Left lung (tissue), 4 donors: ENCODE measurements at regions not wholly inside any gene's neighbourhood (a gene's known extent, or its start where the extent isn't known, plus 50 kb on each side); places are given as distances from the start of the nearest gene placed in this dataset.

Source experiments
- ATAC-seq: fragments of 200-7000 bp; cut with Tn5 transposase; one replicate; pipeline ENCODE4 v1.9.1; 2020; ENCODE audit warnings: moderate library complexity
- DNase-seq, 4 donors: peaks; one replicate each; pipeline ENCODE4 v3.0.0-alpha.2; 2013 to 2020
- H3K27ac ChIP-seq, 2 donors: fragments of 200-600 bp; sonication (generic) in 1 of 2; one replicate each; pipeline versions ENCODE4 v1.5.0 to v1.8.0; 2020 to 2021
- H3K27me3 ChIP-seq, 2 donors: fragments of 200-600 bp; sonication (generic) in 1 of 2; one replicate each; pipeline versions ENCODE4 v1.5.0 to v1.8.0; 2020 to 2021
- H3K36me3 ChIP-seq, 2 donors: fragments of 200-600 bp; sonication (generic) in 1 of 2; one replicate each; pipeline versions ENCODE4 v1.5.0 to v1.8.0; 2020 to 2021
- H3K4me1 ChIP-seq, 2 donors: fragments of 200-600 bp; one replicate each; pipeline ENCODE4 v1.8.0; 2021
- H3K4me3 ChIP-seq, 2 donors: fragments of 200-600 bp; sonication (generic) in 1 of 2; one replicate each; pipeline versions ENCODE4 v1.5.0 to v1.8.0; 2020 to 2021; ENCODE audit warnings: mild to moderate bottlenecking in 1 of 2
- H3K9me3 ChIP-seq, 2 donors: fragments of 200-600 bp; sonication (generic) in 1 of 2; one replicate each; pipeline versions ENCODE4 v1.5.0 to v1.8.0; 2020 to 2021
- CTCF ChIP-seq, 2 donors: fragments of 200-600 bp; sonication (generic) in 1 of 2; IDR thresholded peaks; one replicate each; pipeline versions ENCODE4 v1.5.0 to v1.8.0; 2021; ENCODE audit warnings: antibody characterized with exemption in 2 of 2
- intact Hi-C, 2 donors: fragments of 100-400 bp; cut with DNase I; formaldehyde crosslinking; loops; one replicate each; pipeline versions ENCODE4 v1.11.2 to v1.14.2; 2022
- donor health status: DM: no; HTN: yes; CAD: no.
- donor health status: DM: no; HTN: no; CAD: no.

GRCh38 chr1:55831759-55832158 is 616.6 kb upstream of the USP24 start:
- Histone ChIP-seq H3K4me1 (no peaks in the 10 kb centered on the region), H3K9me3 (no peaks in the 10 kb centered on the region), H3K36me3 (no peaks in the 10 kb centered on the region), H3K27me3 (no peaks in the 10 kb centered on the region), H3K27ac (no peak overlapping the region), H3K4me3 (no peak overlapping the region)
- no peak for DNase-seq
- no peak for ATAC-seq
- intact Hi-C loops, result no loop called here
- TF ChIP-seq CTCF (IDR thresholded peaks at IDR 0.05), result no peak

- no peaks in the 10 kb centered on the region for H3K36me3 ChIP-seq
- H3K9me3 ChIP-seq, result no peaks in the 10 kb centered on the region
- H3K4me1 ChIP-seq, result peaks cover 0 to 6% of the 10 kb centered on the region in 2 donors
- ATAC-seq, result no peak
- no peak overlapping the region for H3K4me3 ChIP-seq
- no peaks in the 10 kb centered on the region for H3K27me3 ChIP-seq
- H3K27ac ChIP-seq, result no peak overlapping the region
- TF ChIP-seq CTCF (IDR thresholded peaks at IDR 0.05), result no peak
- DNase-seq, result no peak
- intact Hi-C loops, result no loop called here
Measured at GRCh38 chr1:55828044-55828443, 612.9 kb upstream of the USP24 start.

DNA sequence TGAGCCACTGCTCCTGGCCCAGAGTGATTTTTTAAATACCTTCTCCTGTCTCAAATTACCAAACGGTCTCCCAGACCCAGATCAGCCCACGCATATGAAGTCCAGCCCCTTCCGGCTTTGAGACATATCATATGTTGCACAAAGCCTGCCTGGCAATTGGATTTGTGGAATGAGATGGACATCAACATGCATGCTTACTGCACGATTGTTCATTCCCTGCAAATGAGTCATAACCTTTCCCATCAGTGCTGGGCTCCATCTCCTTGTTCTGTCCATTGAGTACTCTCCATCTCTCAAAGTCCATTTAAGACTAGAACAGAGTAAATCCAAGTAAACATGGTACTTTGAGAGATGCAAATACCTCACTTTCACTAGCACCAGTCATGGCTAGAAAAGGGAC is 612.2 kb upstream of the USP24 start:
- Histone ChIP-seq H3K4me3 (no peak overlapping the region), H3K9me3 (no peaks in the 10 kb centered on the region), H3K27ac (no peak overlapping the region), H3K27me3 (no peaks in the 10 kb centered on the region), H3K36me3 (no peaks in the 10 kb centered on the region), H3K4me1 (peaks cover 0 to 6% of the 10 kb centered on the region in 2 donors)
- ATAC-seq, result peak; percentile 57
- no peak for TF ChIP-seq CTCF (IDR thresholded peaks at IDR 0.05)
- DNase-seq, result no peak
- intact Hi-C loops, result no loop called here

- ATAC-seq, result no peak
- no peaks in the 10 kb centered on the region for H3K36me3 ChIP-seq
- TF ChIP-seq CTCF (IDR thresholded peaks at IDR 0.05), result no peak
- H3K27ac ChIP-seq, result no peak overlapping the region
- intact Hi-C loops, result no loop called here
- no peaks in the 10 kb centered on the region for H3K27me3 ChIP-seq
- no peaks in the 10 kb centered on the region for H3K9me3 ChIP-seq
- H3K4me1 ChIP-seq, result peaks cover 0 to 6% of the 10 kb centered on the region in 2 donors
- DNase-seq, result no peak
- no peak overlapping the region for H3K4me3 ChIP-seq
Measured at GRCh38 chr1:55826381-55827080, 611.4 kb upstream of the USP24 start.

DNA sequence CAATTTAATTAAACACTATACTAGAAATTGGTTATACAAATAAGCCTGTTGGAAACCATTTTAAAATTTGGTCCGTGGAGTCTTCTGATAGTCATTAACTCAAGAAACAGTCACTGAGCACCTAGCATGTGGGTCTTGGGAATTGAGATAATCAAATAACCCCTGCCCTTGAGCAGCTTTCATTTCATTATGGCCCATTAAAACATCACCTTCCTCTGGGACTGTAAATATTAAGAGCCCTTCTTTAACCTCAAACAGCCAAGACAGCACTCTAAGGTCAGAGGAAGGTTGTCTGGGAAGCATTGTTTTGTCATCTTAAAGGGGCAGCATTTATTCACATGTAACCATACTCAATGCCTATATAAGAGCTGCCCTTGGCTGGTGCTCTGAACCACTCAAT is 610.3 kb upstream of the USP24 start:
- intact Hi-C loops, result no loop called here
- DNase-seq (no peak), ATAC-seq (no peak)
- Histone ChIP-seq H3K4me3 (no peak overlapping the region), H3K27ac (no peak overlapping the region), H3K27me3 (no peaks in the 10 kb centered on the region), H3K36me3 (no peaks in the 10 kb centered on the region), H3K9me3 (no peaks in the 10 kb centered on the region), H3K4me1 (peaks cover 0 to 6% of the 10 kb centered on the region in 2 donors)
- TF ChIP-seq CTCF (IDR thresholded peaks at IDR 0.05), result no peak
